ENCODE measurements at regions not wholly inside any gene's neighbourhood (a gene's known extent, or its start where the extent isn't known, plus 50 kb on each side); places are given as distances from the start of the nearest gene placed in this dataset.

DNA sequence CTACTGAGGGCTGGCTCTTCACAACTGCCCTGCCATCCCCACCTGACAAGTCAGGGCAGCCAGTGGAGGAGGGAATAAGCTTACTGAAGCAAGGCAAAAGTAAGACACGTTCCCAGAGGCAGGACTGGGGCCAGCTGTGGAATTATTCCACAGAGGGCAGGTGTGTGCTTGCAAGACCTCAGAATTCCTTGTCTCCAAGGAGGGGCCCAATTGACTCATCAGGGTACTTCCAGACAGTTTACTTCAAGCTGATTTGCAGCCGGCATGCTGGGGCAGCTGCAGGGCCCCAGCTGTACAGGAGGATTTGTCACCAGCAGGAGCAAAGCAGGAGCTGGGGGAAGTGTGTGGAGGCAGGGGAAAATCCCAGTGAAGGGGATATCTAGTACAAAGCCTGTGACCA, 167.5 kb upstream of the CAMK1G start:
- intact Hi-C loops (cut with micrococcal nuclease) = no loop called here
- no peak for DNase-seq
- Histone ChIP-seq H3K27ac (ENCODE audit: low read depth in 1 of 2, low read length in 2 of 2) (no peak overlapping the region), H3K36me3 (replicated peaks in 1 of 2; ENCODE audit: control insufficient read depth in 1 of 2, insufficient read depth in 2 of 2, low read length in 2 of 2) (no peaks in the 10 kb centered on the region), H3K9me3 (replicated peaks in 1 of 2; ENCODE audit: control insufficient read depth in 1 of 2, insufficient read depth in 1 of 2, low read length in 2 of 2) (no peaks in the 10 kb centered on the region), H4K20me1 (ENCODE audit: insufficient read depth, low read length) (no peaks in the 10 kb centered on the region), H3K4me2 (replicated peaks; ENCODE audit: extremely low read depth, low read length, poor library complexity, severe bottlenecking) (no peak overlapping the region), H3K4me3 (replicated peaks in 1 of 3; ENCODE audit: low read depth in 2 of 3, low read length in 3 of 3) (no peak overlapping the region), H3K79me2 (ENCODE audit: insufficient read depth, low read length) (no peaks in the 10 kb centered on the region), H3K27me3 (ENCODE audit: control insufficient read depth in 2 of 2, insufficient read depth in 2 of 2, low read length in 2 of 2) (no peaks in the 10 kb centered on the region), H3K9ac (ENCODE audit: insufficient read depth, low read length, poor library complexity, severe bottlenecking) (no peak overlapping the region), H3K4me1 (ENCODE audit: control insufficient read depth in 1 of 2, insufficient read depth in 2 of 2, low read length in 2 of 2) (peaks cover 22 to 36% of the 10 kb centered on the region in 2 donors), H2AFZ (ENCODE audit: insufficient read depth, low read depth, low read length, poor library complexity, severe bottlenecking) (no peak overlapping the region)
- WGBS (ENCODE audit: insufficient coverage) = 100% methylated on average over 2 of the region's 2 CpGs
- Mint-ChIP-seq H3K27me3 (ENCODE audit: low read depth in 3 of 3) (peaks cover 0 to 3% (median 0%) of the 10 kb centered on the region in 3 donors), H3K36me3 (no peaks in the 10 kb centered on the region), H3K27ac (peak overlapping the region in 1 of 7 donors; percentile 16), H3K9me3 (peaks cover 0 to 2% (median 0%) of the 10 kb centered on the region in 7 donors), H3K4me1 (peaks cover 30% of the 10 kb centered on the region), H3K4me3 (no peak overlapping the region)
- TF ChIP-seq, protein P1, sequence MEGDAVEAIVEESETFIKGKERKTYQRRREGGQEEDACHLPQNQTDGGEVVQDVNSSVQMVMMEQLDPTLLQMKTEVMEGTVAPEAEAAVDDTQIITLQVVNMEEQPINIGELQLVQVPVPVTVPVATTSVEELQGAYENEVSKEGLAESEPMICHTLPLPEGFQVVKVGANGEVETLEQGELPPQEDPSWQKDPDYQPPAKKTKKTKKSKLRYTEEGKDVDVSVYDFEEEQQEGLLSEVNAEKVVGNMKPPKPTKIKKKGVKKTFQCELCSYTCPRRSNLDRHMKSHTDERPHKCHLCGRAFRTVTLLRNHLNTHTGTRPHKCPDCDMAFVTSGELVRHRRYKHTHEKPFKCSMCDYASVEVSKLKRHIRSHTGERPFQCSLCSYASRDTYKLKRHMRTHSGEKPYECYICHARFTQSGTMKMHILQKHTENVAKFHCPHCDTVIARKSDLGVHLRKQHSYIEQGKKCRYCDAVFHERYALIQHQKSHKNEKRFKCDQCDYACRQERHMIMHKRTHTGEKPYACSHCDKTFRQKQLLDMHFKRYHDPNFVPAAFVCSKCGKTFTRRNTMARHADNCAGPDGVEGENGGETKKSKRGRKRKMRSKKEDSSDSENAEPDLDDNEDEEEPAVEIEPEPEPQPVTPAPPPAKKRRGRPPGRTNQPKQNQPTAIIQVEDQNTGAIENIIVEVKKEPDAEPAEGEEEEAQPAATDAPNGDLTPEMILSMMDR (IDR thresholded peaks at IDR 0.05) = no peak

DNA sequence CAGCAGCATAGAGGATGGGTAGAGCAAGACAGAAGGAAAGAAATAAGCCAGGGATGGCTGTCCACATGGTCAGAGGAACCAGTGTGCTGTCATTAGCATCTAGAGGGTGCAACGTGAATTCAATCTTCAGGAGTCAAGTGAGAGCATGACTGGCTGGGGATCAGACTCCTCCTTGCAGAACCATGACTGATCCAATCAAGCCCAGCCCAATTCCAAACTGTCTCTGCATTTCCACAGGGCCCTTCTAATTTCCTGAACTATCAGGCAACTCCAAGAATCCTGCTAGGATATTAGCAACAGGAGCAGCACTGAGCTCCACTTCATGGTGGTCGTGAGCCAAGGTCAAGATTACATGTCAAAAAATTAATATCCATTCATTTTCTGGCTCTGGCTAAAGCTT, 166.8 kb upstream of the CAMK1G start:
- H3K9ac ChIP-seq (ENCODE audit: insufficient read depth, low read length, poor library complexity, severe bottlenecking) = no peak overlapping the region
- 100% methylated on average over 1 of the region's 2 CpGs for WGBS (ENCODE audit: insufficient coverage)
- peaks cover 0 to 3% (median 0%) of the 10 kb centered on the region in 3 donors for H3K27me3 Mint-ChIP-seq (ENCODE audit: low read depth in 3 of 3)
- DNase-seq = no peak
- peaks cover 24% of the 10 kb centered on the region for H3K4me1 Mint-ChIP-seq
- no peak overlapping the region for H3K4me3 ChIP-seq (replicated peaks in 1 of 3; ENCODE audit: low read depth in 2 of 3, low read length in 3 of 3)
- peaks cover 15 to 29% of the 10 kb centered on the region in 2 donors for H3K4me1 ChIP-seq (ENCODE audit: control insufficient read depth in 1 of 2, insufficient read depth in 2 of 2, low read length in 2 of 2)
- H3K4me3 Mint-ChIP-seq = no peak overlapping the region
- no peaks in the 10 kb centered on the region for H4K20me1 ChIP-seq (ENCODE audit: insufficient read depth, low read length)
- no peaks in the 10 kb centered on the region for H3K36me3 Mint-ChIP-seq
- intact Hi-C loops (cut with micrococcal nuclease) = no loop called here
- no peak overlapping the region for H3K27ac Mint-ChIP-seq
- peaks cover 0 to under 1% (median 0%) of the 10 kb centered on the region in 7 donors for H3K9me3 Mint-ChIP-seq
- no peak overlapping the region for H3K4me2 ChIP-seq (replicated peaks; ENCODE audit: extremely low read depth, low read length, poor library complexity, severe bottlenecking)
- TF ChIP-seq, protein P1 (IDR thresholded peaks at IDR 0.05) = no peak
- no peaks in the 10 kb centered on the region for H3K36me3 ChIP-seq (replicated peaks in 1 of 2; ENCODE audit: control insufficient read depth in 1 of 2, insufficient read depth in 2 of 2, low read length in 2 of 2)
- no peak overlapping the region for H3K27ac ChIP-seq (ENCODE audit: low read depth in 1 of 2, low read length in 2 of 2)
- H3K9me3 ChIP-seq (replicated peaks in 1 of 2; ENCODE audit: control insufficient read depth in 1 of 2, insufficient read depth in 1 of 2, low read length in 2 of 2) = no peaks in the 10 kb centered on the region
- no peaks in the 10 kb centered on the region for H3K27me3 ChIP-seq (ENCODE audit: control insufficient read depth in 2 of 2, insufficient read depth in 2 of 2, low read length in 2 of 2)
- H3K79me2 ChIP-seq (ENCODE audit: insufficient read depth, low read length) = no peaks in the 10 kb centered on the region
- H2AFZ ChIP-seq (ENCODE audit: insufficient read depth, low read depth, low read length, poor library complexity, severe bottlenecking) = no peak overlapping the region
